ENCODE measurements at regions not wholly inside any gene's neighbourhood (a gene's known extent, or its start where the extent isn't known, plus 50 kb on each side); places are given as distances from the start of the nearest gene placed in this dataset.
A peak's percentile ranks its signal among the peaks of the same experiment; 100 is the strongest.

DNA sequence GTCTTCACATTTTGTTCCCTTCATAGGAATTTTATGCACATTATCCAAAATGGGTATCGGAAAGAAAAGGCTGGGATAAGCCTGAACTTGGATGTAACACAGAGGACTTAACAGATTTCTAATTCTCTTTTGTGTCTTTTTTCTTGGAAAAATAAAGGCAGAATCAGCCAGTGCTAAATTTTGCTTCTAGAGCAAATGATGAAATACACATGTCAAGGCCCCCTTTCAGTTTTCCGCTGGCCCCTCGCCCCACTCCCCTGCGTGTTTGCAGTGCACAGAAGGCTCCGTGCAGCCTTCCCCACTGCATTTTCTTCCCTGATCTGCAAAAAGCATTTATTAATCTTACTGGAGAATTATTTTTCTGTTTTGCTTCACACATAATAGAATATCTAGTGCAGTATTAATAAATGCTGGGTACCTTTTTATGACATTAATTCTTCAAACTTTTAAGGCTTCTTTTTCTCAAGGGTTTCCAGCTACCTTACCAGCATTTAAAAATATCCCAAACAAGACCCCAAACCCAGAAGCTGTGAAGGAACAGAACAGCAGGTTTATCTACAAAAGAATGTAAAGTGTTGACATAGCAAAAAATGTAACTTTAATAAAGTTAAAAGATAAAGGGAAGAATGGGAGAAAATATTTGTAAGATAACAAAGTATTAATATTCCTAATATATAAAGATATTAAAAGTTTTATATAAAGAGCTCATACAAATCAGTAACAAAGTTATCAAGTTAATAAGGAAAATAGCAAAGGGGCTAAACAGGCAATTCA lies 81.3 kb upstream of the SPTBN1 start:
- Mint-ChIP-seq H3K27me3 (ENCODE audit: unreplicated experiment) (peaks cover 3% of the 10 kb centered on the region), H3K4me1 (ENCODE audit: unreplicated experiment) (peaks cover 15% of the 10 kb centered on the region), H3K36me3 (ENCODE audit: low read depth, unreplicated experiment) (no peaks in the 10 kb centered on the region), H3K9me3 (ENCODE audit: unreplicated experiment) (no peaks in the 10 kb centered on the region), H3K4me3 (ENCODE audit: unreplicated experiment) (no peak overlapping the region), H3K27ac (ENCODE audit: unreplicated experiment) (no peak overlapping the region)
- no peak for TF ChIP-seq CTCF (IDR thresholded peaks at IDR 0.05; ENCODE audit: unreplicated experiment)
- DNase-seq (ENCODE audit: low spot score) = no peak

GRCh38 chr2:54377451-54377850 lies 78.7 kb upstream of the SPTBN1 start:
- H3K27me3 Mint-ChIP-seq (ENCODE audit: unreplicated experiment) = peaks cover 7% of the 10 kb centered on the region
- H3K4me3 Mint-ChIP-seq (ENCODE audit: unreplicated experiment) = no peak overlapping the region
- TF ChIP-seq CTCF (IDR thresholded peaks at IDR 0.05; ENCODE audit: unreplicated experiment) = no peak
- H3K36me3 Mint-ChIP-seq (ENCODE audit: low read depth, unreplicated experiment) = no peaks in the 10 kb centered on the region
- no peak overlapping the region for H3K27ac Mint-ChIP-seq (ENCODE audit: unreplicated experiment)
- H3K9me3 Mint-ChIP-seq (ENCODE audit: unreplicated experiment) = no peaks in the 10 kb centered on the region
- no peak for DNase-seq (ENCODE audit: low spot score)
- peaks cover 21% of the 10 kb centered on the region for H3K4me1 Mint-ChIP-seq (ENCODE audit: unreplicated experiment)

DNA sequence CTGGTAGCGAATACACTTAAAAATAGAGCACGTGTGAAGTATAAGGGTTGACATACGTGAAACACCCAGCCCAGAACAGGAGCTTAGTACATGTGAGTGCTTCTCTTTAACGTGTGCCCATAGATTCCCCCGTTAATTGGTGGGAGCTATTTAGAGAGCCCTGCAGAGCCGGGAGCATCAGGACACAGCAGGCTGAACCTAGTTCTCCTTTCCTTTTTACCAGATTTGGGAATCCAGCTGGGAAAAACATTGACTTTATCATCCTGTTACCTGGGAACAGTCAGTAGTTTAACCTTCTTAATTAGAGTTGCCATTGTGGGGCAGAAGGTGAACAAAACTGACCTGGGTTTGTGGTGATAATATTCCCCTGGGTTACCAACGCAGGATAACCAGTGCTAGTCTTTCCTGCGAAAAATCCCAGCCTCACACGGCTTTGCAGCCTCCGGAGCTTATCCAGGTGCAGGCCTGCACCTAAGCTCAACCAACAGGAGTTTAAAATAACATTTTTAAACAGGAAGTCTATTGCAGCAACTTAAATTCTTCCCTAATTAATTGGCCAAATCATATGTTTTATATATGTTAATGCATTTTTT lies 78.1 kb upstream of the SPTBN1 start:
- Mint-ChIP-seq H3K4me3 (ENCODE audit: unreplicated experiment) (no peak overlapping the region), H3K27me3 (ENCODE audit: unreplicated experiment) (peaks cover 4% of the 10 kb centered on the region), H3K36me3 (ENCODE audit: low read depth, unreplicated experiment) (no peaks in the 10 kb centered on the region), H3K4me1 (ENCODE audit: unreplicated experiment) (peaks cover 19% of the 10 kb centered on the region), H3K9me3 (ENCODE audit: unreplicated experiment) (no peaks in the 10 kb centered on the region), H3K27ac (ENCODE audit: unreplicated experiment) (no peak overlapping the region)
- DNase-seq (ENCODE audit: low spot score) = no peak
- TF ChIP-seq CTCF (IDR thresholded peaks at IDR 0.05; ENCODE audit: unreplicated experiment) = no peak

GRCh38 chr2:54380670-54381069 lies 75.5 kb upstream of the SPTBN1 start:
- DNase-seq (ENCODE audit: low spot score) = no peak
- peak overlapping the region; percentile 51 for H3K27ac Mint-ChIP-seq (ENCODE audit: unreplicated experiment)
- no peaks in the 10 kb centered on the region for H3K36me3 Mint-ChIP-seq (ENCODE audit: low read depth, unreplicated experiment)
- H3K27me3 Mint-ChIP-seq (ENCODE audit: unreplicated experiment) = peaks cover 4% of the 10 kb centered on the region
- H3K4me1 Mint-ChIP-seq (ENCODE audit: unreplicated experiment) = peaks cover 16% of the 10 kb centered on the region
- no peak overlapping the region for H3K4me3 Mint-ChIP-seq (ENCODE audit: unreplicated experiment)
- H3K9me3 Mint-ChIP-seq (ENCODE audit: unreplicated experiment) = no peaks in the 10 kb centered on the region
- TF ChIP-seq CTCF (IDR thresholded peaks at IDR 0.05; ENCODE audit: unreplicated experiment) = no peak

GRCh38 chr2:54381293-54381692 lies 74.8 kb upstream of the SPTBN1 start:
- peak overlapping the region; percentile 64 for H3K27ac Mint-ChIP-seq (ENCODE audit: unreplicated experiment)
- H3K27me3 Mint-ChIP-seq (ENCODE audit: unreplicated experiment) = peaks cover 4% of the 10 kb centered on the region
- peaks cover 16% of the 10 kb centered on the region for H3K4me1 Mint-ChIP-seq (ENCODE audit: unreplicated experiment)
- no peak for DNase-seq (ENCODE audit: low spot score)
- no peaks in the 10 kb centered on the region for H3K9me3 Mint-ChIP-seq (ENCODE audit: unreplicated experiment)
- no peaks in the 10 kb centered on the region for H3K36me3 Mint-ChIP-seq (ENCODE audit: low read depth, unreplicated experiment)
- no peak for TF ChIP-seq CTCF (IDR thresholded peaks at IDR 0.05; ENCODE audit: unreplicated experiment)
- H3K4me3 Mint-ChIP-seq (ENCODE audit: unreplicated experiment) = no peak overlapping the region

Measured in endothelial cell (in vitro differentiated cells).